Thoracic aorta (tissue), 2 donors: ENCODE measurements at regions not wholly inside any gene's neighbourhood (a gene's known extent, or its start where the extent isn't known, plus 50 kb on each side); places are given as distances from the start of the nearest gene placed in this dataset.

Experiments
- ATAC-seq: fragments of 150-250 bp; one replicate; pipeline ENCODE4 v1.8.0; 2017; ENCODE audit warnings: low read depth; ENCODE audit not compliant: insufficient number of reproducible peaks, low FRiP score
- DNase-seq: peaks from one replicate; pipeline ENCODE4 v3.0.0-alpha.2; 2020; ENCODE audit warnings: low spot score
- H3K27ac ChIP-seq, 2 donors: fragments of 200-600 bp; sonication (generic); 1 replicate in 1 of 2; 2 replicates in 1 of 2; pipeline ENCODE4 v1.5.1; 2016; ENCODE audit warnings: mild to moderate bottlenecking in 2 of 2, moderate library complexity in 2 of 2
- H3K27me3 ChIP-seq: fragments of 200-600 bp; sonication (generic); replicated peaks from 2 replicates; pipeline ENCODE4 v1.6.0; 2016; ENCODE audit warnings: mild to moderate bottlenecking; ENCODE audit not compliant: insufficient read depth
- H3K36me3 ChIP-seq: fragments of 200-600 bp; sonication (generic); one replicate; pipeline ENCODE4 v1.5.1; 2016
- H3K4me1 ChIP-seq, 2 donors: fragments of 200-600 bp; sonication (generic); 1 replicate in 1 of 2; 2 replicates in 1 of 2; pipeline versions ENCODE4 v1.5.1 to v1.6.0; 2016; ENCODE audit warnings: low read depth in 2 of 2, mild to moderate bottlenecking in 1 of 2; ENCODE audit not compliant: control insufficient read depth in 1 of 2
- H3K4me3 ChIP-seq: fragments of 200-600 bp; sonication (generic); 2 replicates; pipeline ENCODE4 v1.5.1; 2016; ENCODE audit warnings: mild to moderate bottlenecking
- H3K9me3 ChIP-seq: fragments of 200-600 bp; sonication (generic); 2 replicates; pipeline ENCODE4 v1.5.1; 2016
- TF ChIP-seq, protein P1 (sequence below): fragments of 200-600 bp; sonication (generic); IDR thresholded peaks from one replicate; pipeline ENCODE4 v1.5.1; 2019; ENCODE audit warnings: antibody characterized with exemption

DNA sequence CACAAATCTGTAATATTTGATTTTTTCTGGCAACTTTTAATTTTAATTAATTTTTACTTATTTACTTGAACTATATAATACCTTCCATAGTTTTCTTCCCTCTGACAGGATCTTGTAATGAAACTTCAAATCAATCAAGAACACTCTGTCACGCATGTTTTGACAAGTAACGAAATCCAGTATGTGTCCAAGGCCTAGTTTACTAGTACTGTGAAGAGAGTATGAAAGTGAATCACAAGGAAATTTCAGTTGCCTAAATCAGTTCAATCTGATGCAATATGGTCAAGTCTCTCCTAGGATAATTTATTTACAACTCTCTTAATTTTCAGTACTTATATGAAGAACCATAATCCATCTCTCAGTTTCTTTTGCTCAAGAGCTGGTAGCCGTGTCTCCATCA is 1344.6 kb upstream of the ZEB2 start:
- no peak for DNase-seq
- no peaks in the 10 kb centered on the region for H3K4me1 ChIP-seq
- no peaks in the 10 kb centered on the region for H3K36me3 ChIP-seq
- TF ChIP-seq, protein P1, sequence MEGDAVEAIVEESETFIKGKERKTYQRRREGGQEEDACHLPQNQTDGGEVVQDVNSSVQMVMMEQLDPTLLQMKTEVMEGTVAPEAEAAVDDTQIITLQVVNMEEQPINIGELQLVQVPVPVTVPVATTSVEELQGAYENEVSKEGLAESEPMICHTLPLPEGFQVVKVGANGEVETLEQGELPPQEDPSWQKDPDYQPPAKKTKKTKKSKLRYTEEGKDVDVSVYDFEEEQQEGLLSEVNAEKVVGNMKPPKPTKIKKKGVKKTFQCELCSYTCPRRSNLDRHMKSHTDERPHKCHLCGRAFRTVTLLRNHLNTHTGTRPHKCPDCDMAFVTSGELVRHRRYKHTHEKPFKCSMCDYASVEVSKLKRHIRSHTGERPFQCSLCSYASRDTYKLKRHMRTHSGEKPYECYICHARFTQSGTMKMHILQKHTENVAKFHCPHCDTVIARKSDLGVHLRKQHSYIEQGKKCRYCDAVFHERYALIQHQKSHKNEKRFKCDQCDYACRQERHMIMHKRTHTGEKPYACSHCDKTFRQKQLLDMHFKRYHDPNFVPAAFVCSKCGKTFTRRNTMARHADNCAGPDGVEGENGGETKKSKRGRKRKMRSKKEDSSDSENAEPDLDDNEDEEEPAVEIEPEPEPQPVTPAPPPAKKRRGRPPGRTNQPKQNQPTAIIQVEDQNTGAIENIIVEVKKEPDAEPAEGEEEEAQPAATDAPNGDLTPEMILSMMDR, result no peak
- H3K27ac ChIP-seq, result no peak overlapping the region
- H3K27me3 ChIP-seq, result no peaks in the 10 kb centered on the region
- H3K4me3 ChIP-seq, result no peak overlapping the region
- no peaks in the 10 kb centered on the region for H3K9me3 ChIP-seq
- ATAC-seq, result no peak

DNA sequence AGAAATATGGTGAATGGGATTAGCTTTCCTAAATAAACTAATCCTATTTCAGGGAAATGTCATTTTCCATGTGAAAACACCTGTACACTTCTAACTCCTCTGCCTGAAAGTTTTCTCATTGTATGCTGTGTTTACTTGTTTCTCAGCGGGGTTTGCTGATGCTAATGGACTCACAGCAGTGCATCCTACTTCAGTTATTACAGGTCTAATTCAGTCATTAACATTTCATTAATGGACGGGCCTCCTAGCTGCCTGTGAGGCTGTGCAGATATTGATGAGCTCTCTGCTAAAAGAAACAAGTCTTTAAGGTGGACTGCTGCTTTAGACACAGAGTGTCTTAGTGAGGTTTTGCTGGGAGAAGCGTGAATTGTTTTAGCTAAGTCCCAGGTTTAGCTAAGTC is 1342.0 kb upstream of the ZEB2 start:
- H3K4me1 ChIP-seq, result no peaks in the 10 kb centered on the region
- H3K36me3 ChIP-seq, result no peaks in the 10 kb centered on the region
- H3K27ac ChIP-seq, result no peak overlapping the region
- no peak for ATAC-seq
- no peaks in the 10 kb centered on the region for H3K27me3 ChIP-seq
- no peak for DNase-seq
- TF ChIP-seq, protein P1, result no peak
- H3K9me3 ChIP-seq, result no peaks in the 10 kb centered on the region
- no peak overlapping the region for H3K4me3 ChIP-seq

DNA sequence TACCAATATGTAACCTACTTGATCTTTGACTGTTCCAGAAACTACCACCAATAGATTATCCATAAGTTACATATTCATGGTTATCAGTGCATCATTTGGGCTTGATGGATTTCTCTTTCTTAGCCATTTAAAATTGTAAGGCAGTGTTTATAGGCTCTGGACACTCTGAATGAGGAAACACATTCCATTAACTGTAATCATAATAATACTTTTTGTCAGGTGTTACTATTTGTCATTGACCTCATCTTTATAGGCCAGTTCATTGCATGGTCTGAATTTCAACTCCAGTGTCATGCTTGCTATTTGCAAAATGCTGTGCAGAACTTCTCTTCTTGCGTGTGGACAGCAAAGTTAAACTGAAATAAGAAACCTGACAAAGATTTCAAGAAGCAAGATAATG is 1340.2 kb upstream of the ZEB2 start:
- TF ChIP-seq, protein P1, result no peak
- no peaks in the 10 kb centered on the region for H3K27me3 ChIP-seq
- no peaks in the 10 kb centered on the region for H3K4me1 ChIP-seq
- no peak overlapping the region for H3K4me3 ChIP-seq
- H3K9me3 ChIP-seq, result no peaks in the 10 kb centered on the region
- H3K27ac ChIP-seq, result no peak overlapping the region
- H3K36me3 ChIP-seq, result no peaks in the 10 kb centered on the region
- DNase-seq (no peak), ATAC-seq (no peak)

DNA sequence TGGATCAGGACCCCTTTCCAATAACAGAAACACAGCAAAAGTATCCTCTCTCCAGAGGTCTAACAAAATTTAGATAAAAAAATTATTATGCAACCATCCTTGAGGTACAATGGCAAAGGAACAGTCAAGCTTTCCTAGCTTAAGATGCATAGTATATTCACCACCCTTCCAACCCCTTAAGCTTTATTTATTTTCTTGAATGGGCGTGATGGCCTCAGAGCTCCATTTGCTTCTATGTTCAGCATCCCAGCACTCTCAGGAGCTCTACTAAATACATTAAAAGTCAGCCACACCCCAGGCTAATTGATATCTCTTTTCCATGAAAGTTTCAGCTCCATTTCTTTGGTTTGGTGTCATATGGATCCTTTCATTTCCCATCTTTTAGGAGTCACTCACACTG is 1335.2 kb upstream of the ZEB2 start:
- Histone ChIP-seq H3K9me3 (no peaks in the 10 kb centered on the region), H3K4me3 (no peak overlapping the region), H3K36me3 (no peaks in the 10 kb centered on the region), H3K27ac (no peak overlapping the region), H3K27me3 (no peaks in the 10 kb centered on the region), H3K4me1 (peaks cover 6 to 8% of the 10 kb centered on the region in 2 donors)
- ATAC-seq (no peak), DNase-seq (no peak)
- TF ChIP-seq, protein P1, result no peak

DNA sequence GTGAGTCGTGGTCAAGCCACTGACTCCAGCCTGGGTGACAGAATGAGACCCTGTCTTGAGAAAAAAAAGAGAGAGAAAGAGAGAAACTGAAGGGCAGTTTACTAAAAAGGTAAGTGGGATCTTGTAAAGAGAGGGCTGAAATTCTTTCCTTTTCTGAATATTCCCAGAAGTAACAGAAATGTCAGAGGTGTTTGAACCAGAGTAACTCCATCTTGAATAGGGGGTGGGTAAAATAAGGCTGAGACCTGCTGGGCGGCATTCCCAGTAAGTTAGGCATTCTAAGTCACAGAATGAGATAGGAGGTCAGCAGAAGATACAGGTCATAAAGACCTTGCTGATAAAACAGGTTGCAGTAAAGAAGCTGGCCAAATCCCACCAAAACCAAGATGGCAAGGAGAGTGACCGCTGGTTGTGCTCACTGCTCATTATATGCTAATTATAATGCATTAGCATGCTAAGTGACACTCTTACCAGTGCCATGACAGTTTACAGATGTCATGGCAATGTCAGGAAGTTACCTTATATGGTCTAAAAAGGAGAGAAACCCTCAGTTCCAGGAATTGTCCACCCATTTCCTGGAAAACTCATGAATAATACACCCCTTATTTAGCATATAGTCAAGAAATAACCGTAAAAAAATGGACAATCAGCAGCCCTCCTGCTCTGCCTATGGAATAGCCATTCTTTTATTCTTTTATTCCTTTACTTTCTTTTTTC is 1334.3 kb upstream of the ZEB2 start:
- ATAC-seq (no peak), DNase-seq (no peak)
- Histone ChIP-seq H3K27me3 (no peaks in the 10 kb centered on the region), H3K4me3 (no peak overlapping the region), H3K4me1 (peaks cover 6 to 8% of the 10 kb centered on the region in 2 donors), H3K36me3 (no peaks in the 10 kb centered on the region), H3K27ac (no peak overlapping the region), H3K9me3 (no peaks in the 10 kb centered on the region)
- TF ChIP-seq, protein P1, result no peak
